Upper lobe of left lung (tissue), 6 donors: ENCODE measurements at regions not wholly inside any gene's neighbourhood (a gene's known extent, or its start where the extent isn't known, plus 50 kb on each side); places are given as distances from the start of the nearest gene placed in this dataset.

ENCODE experiments used
- ATAC-seq, 2 donors: fragments of 200-7000 bp; cut with Tn5 transposase; one replicate each; pipeline ENCODE4 v1.9.1; 2022; ENCODE audit warnings: mild to moderate bottlenecking in 2 of 2, moderate library complexity in 2 of 2; ENCODE audit not compliant: low FRiP score in 2 of 2
- DNase-seq, 2 donors: peaks; one replicate each; pipeline ENCODE4 v3.0.0-alpha.2; 2019 to 2020
- H3K27ac ChIP-seq, 4 donors: fragments of 200-600 bp; sonication (generic); one replicate each; pipeline ENCODE4 v1.5.1; 2016 to 2019
- H3K27me3 ChIP-seq, 4 donors: fragments of 200-600 bp; sonication (generic); one replicate each; pipeline ENCODE4 v1.5.1; 2017 to 2019
- H3K36me3 ChIP-seq, 4 donors: fragments of 200-600 bp; sonication (generic); one replicate each; pipeline ENCODE4 v1.5.1; 2016 to 2019
- H3K4me1 ChIP-seq, 4 donors: fragments of 200-600 bp; sonication (generic); one replicate each; pipeline ENCODE4 v1.5.1; 2018 to 2019
- H3K4me3 ChIP-seq, 4 donors: fragments of 200-600 bp; sonication (generic); one replicate each; pipeline ENCODE4 v1.5.1; 2017 to 2019; ENCODE audit warnings: mild to moderate bottlenecking in 2 of 4, moderate library complexity in 1 of 4
- H3K9me3 ChIP-seq, 4 donors: fragments of 200-600 bp; sonication (generic); one replicate each; pipeline ENCODE4 v1.5.1; 2018 to 2019
- EP300 ChIP-seq, 4 donors: sonication (generic); formaldehyde crosslinking; IDR thresholded peaks; one replicate each; pipeline ENCODE4 v1.5.1; 2017; ENCODE audit warnings: antibody characterized with exemption in 4 of 4, control low read depth in 2 of 4
- POLR2A ChIP-seq, 4 donors: fragments of 450-650 bp; IDR thresholded peaks; one replicate each; pipeline ENCODE4 v1.5.1; 2016 to 2017; ENCODE audit warnings: antibody characterized with exemption in 4 of 4, mild to moderate bottlenecking in 2 of 4
- POLR2AphosphoS5 ChIP-seq, 2 donors: sonication (generic); formaldehyde crosslinking; IDR thresholded peaks; one replicate each; pipeline ENCODE4 v1.5.1; 2017; ENCODE audit warnings: antibody characterized with exemption in 2 of 2
- WGBS, 2 donors: methylation state at CpG; one replicate each; pipeline ENCODE4 v1.1.5; 2017 to 2018; 5-methylcytosine and 5-hydroxymethylcytosine counted together
- TF ChIP-seq, protein P1 (sequence below), 6 experiments: fragments of 450-650 bp in 4 of 6; fragments of 200-600 bp in 2 of 6; sonication (generic) in 2 of 6; IDR thresholded peaks; one replicate each; pipeline ENCODE4 v1.5.1; 2016 to 2019; ENCODE audit warnings: antibody characterized with exemption in 6 of 6
- donor health status: DM: no; HTN: no; CAD: no; lungs with moderate emphysema.
- donor health status: DM: no; HTN: yes; CAD: no; lungs with severe emphysema.

DNA sequence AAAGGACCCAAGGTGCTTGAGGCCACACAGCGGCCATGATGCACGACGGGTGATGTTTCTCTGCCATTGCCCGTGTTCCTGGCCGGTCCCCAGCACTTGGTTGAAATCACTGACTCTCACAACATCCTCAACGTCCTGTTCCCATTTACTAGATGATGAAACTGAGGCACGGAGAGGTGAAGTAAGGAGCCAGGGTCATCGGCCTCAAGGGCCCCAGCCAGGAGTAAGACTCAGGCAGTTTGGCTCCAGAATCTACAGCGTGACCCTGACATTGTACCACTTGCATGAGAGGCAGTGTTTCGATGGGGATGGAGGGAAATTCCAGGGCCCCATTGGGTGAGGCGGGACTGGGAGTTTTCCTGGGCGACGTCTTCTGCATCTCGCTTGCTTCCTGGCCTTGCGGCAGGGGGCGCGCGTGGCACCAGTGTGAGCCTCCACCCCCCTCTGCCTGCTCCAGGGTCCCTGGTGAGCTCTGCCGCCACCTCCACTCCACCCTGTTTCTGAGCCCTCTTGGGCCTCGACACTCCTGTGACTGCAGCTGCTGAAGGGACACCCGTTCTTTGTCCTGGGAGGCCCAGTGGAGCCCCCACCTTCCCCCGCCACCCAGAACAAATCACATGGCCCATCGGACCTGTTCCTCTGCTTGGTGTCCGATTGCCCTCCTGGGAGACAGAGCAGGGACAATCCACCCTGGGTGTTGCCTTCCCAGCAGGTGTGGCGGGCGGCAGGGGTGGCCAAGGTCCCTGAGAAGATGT, 133.0 kb upstream of the GSE1 start:
- peak; percentile 72 to 92 for DNase-seq
- H3K4me3 ChIP-seq: no peak overlapping the region
- H3K4me1 ChIP-seq: peaks cover 12 to 18% (median 15%) of the 10 kb centered on the region in 4 donors
- no peak overlapping the region for H3K27ac ChIP-seq
- no peaks in the 10 kb centered on the region for H3K9me3 ChIP-seq
- TF ChIP-seq, protein P1, sequence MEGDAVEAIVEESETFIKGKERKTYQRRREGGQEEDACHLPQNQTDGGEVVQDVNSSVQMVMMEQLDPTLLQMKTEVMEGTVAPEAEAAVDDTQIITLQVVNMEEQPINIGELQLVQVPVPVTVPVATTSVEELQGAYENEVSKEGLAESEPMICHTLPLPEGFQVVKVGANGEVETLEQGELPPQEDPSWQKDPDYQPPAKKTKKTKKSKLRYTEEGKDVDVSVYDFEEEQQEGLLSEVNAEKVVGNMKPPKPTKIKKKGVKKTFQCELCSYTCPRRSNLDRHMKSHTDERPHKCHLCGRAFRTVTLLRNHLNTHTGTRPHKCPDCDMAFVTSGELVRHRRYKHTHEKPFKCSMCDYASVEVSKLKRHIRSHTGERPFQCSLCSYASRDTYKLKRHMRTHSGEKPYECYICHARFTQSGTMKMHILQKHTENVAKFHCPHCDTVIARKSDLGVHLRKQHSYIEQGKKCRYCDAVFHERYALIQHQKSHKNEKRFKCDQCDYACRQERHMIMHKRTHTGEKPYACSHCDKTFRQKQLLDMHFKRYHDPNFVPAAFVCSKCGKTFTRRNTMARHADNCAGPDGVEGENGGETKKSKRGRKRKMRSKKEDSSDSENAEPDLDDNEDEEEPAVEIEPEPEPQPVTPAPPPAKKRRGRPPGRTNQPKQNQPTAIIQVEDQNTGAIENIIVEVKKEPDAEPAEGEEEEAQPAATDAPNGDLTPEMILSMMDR (IDR thresholded peaks at IDR 0.05): peak in 4 of 6 experiments; percentile 16 to 70 (median 58)
- TF ChIP-seq POLR2AphosphoS5 (IDR thresholded peaks at IDR 0.05): no peak
- H3K27me3 ChIP-seq: no peaks in the 10 kb centered on the region
- ATAC-seq: peak in 1 of 2 donors; percentile 8
- no peaks in the 10 kb centered on the region for H3K36me3 ChIP-seq
- 72 to 86% methylated on average over 23 to 26 of the region's 26 CpGs for WGBS, 2 donors

DNA sequence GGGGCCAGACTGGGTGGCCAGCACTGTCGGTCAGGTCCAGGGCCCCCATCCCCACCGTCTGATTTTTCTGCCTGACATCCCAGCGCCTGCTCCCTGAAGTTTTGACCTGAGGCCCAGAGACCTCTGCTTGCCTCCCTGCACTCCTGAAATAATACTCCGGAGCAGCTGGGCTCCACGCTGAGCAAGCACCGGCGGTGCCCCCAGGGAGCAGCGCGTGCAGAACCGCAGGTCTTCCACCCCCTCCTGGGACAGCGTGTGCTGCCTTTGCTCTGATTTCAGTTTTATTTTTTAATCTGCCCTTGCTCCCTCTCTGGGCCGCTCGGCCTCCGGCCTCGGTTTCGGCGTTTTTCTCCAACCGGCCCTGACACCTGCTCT, 132.4 kb upstream of the GSE1 start:
- no peak overlapping the region for H3K27ac ChIP-seq
- peak in 1 of 2 donors; percentile 53 for DNase-seq
- peaks cover 11 to 18% (median 15%) of the 10 kb centered on the region in 4 donors for H3K4me1 ChIP-seq
- no peak for ATAC-seq
- no peak for TF ChIP-seq EP300 (IDR thresholded peaks at IDR 0.05)
- TF ChIP-seq, protein P1 (IDR thresholded peaks at IDR 0.05): no peak
- TF ChIP-seq POLR2A (IDR thresholded peaks at IDR 0.05): no peak
- TF ChIP-seq POLR2AphosphoS5 (IDR thresholded peaks at IDR 0.05): no peak
- no peak overlapping the region for H3K4me3 ChIP-seq
- WGBS, 2 donors: 88 to 89% methylated on average over 18 of the region's 18 CpGs
- H3K36me3 ChIP-seq: no peaks in the 10 kb centered on the region
- H3K9me3 ChIP-seq: no peaks in the 10 kb centered on the region
- no peaks in the 10 kb centered on the region for H3K27me3 ChIP-seq

DNA sequence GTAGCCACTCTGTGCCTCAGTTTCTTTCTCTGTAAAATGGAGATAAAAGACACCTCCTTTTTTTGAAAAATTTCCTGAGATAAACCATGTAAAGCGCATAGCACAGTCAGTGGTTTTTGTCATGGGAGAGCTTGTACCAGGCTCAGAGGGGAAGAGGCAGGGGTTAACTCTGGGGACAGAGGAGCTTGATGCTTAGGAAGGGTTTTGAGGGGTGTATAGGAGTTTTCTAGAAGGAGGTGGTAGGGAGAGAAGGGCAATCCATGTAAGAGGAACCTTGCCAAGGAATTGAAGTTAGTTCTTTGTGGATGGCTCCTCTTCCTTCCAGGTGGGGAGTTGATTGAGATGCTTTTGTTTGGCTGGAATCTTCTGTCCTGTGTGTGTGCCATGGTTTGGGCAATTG, 131.9 kb upstream of the GSE1 start:
- Histone ChIP-seq H3K27ac (no peak overlapping the region), H3K4me3 (no peak overlapping the region), H3K4me1 (peaks cover 11 to 23% (median 17%) of the 10 kb centered on the region in 4 donors), H3K27me3 (no peaks in the 10 kb centered on the region), H3K9me3 (no peaks in the 10 kb centered on the region), H3K36me3 (no peaks in the 10 kb centered on the region)
- DNase-seq (no peak), ATAC-seq (no peak)
- no peak for TF ChIP-seq POLR2AphosphoS5 (IDR thresholded peaks at IDR 0.05)
- TF ChIP-seq EP300 (IDR thresholded peaks at IDR 0.05): no peak
- TF ChIP-seq, protein P1 (IDR thresholded peaks at IDR 0.05): no peak
- TF ChIP-seq POLR2A (IDR thresholded peaks at IDR 0.05): no peak
- WGBS, 2 donors: 89 to 100% methylated on average over 1 of the region's 1 CpG

DNA sequence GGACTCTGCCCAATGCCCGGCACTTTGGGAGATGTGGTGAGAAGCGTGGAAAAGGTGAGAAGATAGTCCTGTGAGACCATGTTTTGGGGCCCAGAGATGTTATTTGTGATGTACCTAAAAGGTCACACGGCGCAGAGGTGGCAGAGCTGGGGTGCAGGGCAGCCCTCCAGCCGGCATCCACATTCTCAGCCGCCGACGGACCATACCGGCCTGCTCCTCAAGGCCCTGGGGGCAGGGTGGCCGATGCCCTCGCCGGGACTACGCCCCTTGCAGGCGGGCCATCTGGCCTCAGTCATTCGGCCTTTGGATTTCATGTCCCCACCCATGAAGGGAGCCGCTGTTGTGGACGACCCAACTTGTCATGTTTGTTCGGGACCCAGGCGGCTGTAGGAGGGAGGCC, 131.4 kb upstream of the GSE1 start:
- 90 to 92% methylated on average over 19 of the region's 19 CpGs for WGBS, 2 donors
- Histone ChIP-seq H3K27ac (no peak overlapping the region), H3K9me3 (no peaks in the 10 kb centered on the region), H3K36me3 (no peaks in the 10 kb centered on the region), H3K4me3 (no peak overlapping the region), H3K4me1 (peaks cover 11 to 27% (median 19%) of the 10 kb centered on the region in 4 donors), H3K27me3 (no peaks in the 10 kb centered on the region)
- ATAC-seq (no peak), DNase-seq (no peak)
- TF ChIP-seq POLR2A (IDR thresholded peaks at IDR 0.05) (no peak), POLR2AphosphoS5 (IDR thresholded peaks at IDR 0.05) (no peak), EP300 (IDR thresholded peaks at IDR 0.05) (no peak)
- TF ChIP-seq, protein P1 (IDR thresholded peaks at IDR 0.05): no peak

DNA sequence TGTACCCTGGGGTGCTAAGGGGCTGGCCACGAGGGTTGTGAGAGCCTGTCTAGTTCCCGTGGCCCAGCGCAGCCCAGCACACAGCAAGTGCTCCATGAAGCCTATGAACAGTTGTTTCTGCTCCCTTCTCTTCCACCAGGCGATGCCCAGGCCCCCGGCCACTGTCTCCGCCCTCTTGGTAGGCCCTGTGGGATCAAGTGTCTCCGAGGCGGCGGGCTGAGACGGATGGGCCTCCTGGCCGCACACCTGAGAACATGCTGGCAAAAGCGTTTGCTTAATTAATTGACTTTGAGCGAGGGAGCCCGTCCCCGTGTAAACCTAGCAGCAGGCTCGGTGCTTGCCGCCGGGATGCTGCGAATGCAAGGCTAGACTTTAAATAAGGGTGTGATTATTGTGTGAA, 129.7 kb upstream of the GSE1 start:
- 71 to 78% methylated on average over 19 of the region's 19 CpGs for WGBS, 2 donors
- Histone ChIP-seq H3K9me3 (no peaks in the 10 kb centered on the region), H3K36me3 (no peaks in the 10 kb centered on the region), H3K4me1 (peaks cover 11 to 35% (median 26%) of the 10 kb centered on the region in 4 donors), H3K27me3 (no peaks in the 10 kb centered on the region), H3K4me3 (no peak overlapping the region), H3K27ac (peak overlapping the region in 3 of 4 donors; percentile 41 to 75 (median 54))
- DNase-seq (peak; percentile 51 to 82), ATAC-seq (no peak)
- TF ChIP-seq, protein P1 (IDR thresholded peaks at IDR 0.05): no peak
- TF ChIP-seq POLR2A (IDR thresholded peaks at IDR 0.05) (no peak), POLR2AphosphoS5 (IDR thresholded peaks at IDR 0.05) (no peak), EP300 (IDR thresholded peaks at IDR 0.05) (no peak)
